Stimulated activated CD4-positive, alpha-beta T cell treated with anti-CD3 and anti-CD28 coated beads, Interleukin-12 subunit alpha, Interleukin-12 subunit beta, amount 100 ng/mL, for 24 hours (primary cell): ENCODE measurements at regions not wholly inside any gene's neighbourhood (a gene's known extent, or its start where the extent isn't known, plus 50 kb on each side); places are given as distances from the start of the nearest gene placed in this dataset.

Experiments used
- DNase-seq, 2 experiments: peaks; one replicate each; pipeline ENCODE4 v3.0.0-alpha.2; 2020; ENCODE audit warnings: low read depth in 2 of 2

DNA sequence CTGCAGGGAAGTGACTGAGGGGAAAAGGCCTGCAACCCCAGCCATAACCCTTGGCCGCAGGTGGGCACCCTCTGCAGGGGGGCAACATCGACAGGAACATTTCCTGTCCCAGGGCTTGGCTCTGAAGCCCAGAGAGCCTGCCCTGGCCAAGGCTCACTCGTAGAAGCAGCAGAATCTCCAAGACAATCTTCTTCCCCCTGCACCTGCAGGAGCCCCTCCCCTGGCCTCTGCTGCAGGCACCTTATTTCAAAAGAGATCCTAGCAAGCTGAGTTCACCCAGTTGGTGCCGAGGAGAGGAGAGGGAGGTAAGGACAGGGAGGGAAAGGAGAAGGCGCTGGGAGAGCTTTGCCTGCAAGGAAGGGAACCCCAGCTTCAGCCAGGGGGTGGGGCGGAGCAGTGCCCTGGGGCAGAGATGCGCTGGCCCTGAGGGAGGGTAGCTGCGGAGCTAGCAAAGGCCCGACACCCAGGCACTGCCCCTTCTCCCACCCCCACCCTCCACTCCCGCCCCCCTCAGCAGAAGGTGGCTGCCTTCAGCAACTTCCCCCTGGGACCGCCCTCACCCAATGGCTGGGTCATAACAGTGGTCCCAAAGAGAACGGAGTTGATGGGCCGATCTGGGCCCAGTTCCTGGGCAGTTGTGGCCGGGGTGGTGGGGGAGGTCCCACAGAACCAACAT, 104.3 kb upstream of the TNRC6C start:
- no peak for DNase-seq

DNA sequence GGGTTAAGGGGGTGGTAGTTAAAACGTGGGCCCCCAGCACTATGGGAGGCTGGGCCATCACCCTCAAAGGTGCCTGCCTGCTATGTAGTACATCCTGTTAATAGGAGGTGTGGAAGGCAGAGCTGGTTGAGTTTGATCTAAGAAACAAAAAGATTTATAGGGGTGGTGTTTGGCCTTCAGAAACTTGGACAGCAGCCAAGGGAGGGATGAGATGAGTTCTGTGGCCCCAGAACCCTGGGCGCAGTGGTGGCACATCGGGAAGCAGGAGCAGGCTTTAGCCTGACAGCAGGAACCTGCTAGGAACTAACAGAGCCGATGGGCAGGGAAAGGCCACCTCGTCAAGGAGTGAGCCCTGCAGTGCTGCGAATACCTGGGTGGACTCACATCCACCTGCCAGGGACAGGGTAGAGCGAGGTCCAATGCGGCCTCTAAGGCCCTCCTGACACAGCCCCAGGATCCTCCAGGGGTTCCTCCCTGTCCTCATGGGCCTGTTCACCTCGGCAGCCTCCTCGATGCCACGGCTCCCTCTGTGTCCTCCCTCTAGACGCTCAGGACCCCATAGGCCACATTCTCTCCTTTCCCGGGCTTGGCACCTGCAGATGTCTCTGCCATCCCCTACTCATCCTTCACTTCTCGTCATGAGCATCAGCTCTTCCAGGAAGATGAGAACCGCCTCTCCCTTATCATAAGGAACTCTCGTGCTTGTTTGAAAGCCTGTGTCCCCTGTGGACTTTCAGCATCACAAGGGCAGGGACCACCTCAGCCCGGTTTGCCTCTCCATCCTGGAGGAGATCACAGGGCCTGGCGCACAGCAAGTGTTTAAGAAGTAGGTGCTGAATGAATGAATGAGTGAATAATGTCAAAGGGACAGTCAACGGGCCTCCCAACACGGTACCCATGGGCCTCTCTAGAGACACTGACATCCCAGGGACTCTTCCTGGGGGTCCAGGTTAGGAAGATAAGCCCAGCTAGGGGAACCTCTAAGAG, 103.5 kb upstream of the TNRC6C start:
- no peak for DNase-seq

DNA sequence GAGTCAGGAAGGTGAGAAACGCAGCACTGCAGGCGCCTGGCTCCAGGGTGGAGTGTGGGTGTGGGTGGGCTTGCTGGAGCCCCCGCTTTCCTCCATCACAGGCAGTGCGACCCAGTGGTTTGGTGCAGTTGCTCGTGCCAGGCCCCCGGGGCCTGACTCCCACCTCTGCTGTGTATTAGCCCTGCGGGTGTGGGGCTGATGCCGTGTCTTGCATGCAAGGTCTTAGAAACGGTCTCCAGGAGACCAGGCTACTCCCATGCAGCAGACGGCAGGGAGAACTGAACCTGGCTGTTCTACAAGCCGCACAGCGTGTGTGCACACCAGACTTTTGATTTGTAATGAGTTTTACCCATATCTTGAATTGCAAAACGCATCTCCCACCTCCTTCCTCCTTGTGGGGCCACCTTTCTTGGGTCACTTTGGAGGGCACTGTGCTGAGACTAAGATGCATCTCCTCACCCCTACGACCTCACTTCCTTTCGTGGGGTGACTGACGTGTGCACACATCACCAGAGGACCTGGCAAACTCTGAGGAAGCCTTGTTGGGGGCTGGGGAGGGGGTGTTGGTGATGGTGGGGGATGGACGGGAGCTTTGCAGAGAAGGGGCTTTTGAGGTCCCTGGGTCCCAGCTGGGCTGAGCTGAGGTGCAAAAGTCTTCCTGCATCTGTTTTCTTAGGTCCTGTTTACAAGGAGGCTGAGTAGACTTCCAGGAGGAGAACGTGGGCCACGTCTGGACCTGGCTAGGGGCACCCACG, 101.8 kb upstream of the TNRC6C start:
- DNase-seq = no peak

DNA sequence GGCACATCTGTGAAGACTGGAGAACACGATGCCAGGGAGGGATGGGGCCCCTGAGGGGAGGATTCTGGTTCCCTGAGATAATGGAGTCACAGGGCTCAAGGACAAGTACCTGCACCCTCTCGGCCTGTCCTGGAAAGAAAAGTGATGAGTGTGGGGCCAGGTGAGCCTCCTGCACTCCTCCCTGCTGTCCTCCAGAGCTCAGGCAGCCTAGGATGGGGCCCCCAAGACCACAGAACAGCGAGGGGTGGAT, 101.3 kb upstream of the TNRC6C start:
- DNase-seq = no peak

DNA sequence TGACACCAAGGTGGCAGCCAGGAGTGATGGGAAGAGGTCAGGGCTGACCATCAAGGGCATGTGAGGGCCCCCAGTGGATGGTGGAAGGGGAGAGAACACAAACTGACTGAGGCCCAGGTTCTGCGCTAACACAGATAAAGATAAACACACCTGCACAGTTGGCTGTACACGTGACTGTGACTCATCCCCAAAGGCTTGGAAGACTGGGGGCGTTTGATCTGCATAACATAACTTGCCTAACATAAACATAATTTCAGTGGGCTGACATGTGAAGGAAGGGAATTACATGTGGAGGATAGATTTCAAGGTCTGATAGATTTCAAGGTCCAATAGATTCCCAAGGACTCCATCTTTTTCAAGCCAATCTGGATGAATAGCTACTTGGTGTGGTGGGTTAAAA, 100.9 kb upstream of the TNRC6C start:
- DNase-seq = no peak

DNA sequence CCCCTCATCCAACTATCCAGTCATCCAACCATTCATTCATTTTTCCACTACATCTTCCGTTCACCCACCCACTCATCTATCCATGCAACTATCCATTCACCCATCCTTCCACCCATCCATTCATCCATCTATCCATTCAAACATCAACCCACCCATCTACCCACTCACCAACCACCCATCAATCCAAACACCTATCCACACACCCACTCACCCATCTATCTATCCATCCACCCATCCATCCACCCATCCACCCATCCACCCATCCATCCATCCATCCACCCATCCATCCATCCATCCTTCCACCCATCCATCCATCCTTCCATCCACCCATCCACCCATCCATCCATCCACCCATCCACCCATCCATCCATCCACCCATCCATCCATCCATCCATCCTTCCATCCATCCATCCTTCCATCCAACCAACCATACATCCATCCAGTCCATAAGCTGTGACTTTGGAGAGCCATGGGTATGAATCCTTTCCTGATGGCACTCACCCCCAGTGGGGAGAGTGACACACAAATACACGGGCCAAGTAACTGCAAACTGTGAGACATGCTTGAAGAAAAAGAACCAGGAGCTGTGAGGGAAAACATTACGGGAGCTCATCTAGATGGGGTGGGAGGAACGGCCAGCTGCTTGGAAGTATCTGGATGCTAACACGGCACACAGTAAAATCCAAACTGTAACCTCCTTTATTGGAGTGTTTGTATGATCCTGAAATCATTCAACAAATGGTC, 100.0 kb upstream of the TNRC6C start:
- no peak for DNase-seq

DNA sequence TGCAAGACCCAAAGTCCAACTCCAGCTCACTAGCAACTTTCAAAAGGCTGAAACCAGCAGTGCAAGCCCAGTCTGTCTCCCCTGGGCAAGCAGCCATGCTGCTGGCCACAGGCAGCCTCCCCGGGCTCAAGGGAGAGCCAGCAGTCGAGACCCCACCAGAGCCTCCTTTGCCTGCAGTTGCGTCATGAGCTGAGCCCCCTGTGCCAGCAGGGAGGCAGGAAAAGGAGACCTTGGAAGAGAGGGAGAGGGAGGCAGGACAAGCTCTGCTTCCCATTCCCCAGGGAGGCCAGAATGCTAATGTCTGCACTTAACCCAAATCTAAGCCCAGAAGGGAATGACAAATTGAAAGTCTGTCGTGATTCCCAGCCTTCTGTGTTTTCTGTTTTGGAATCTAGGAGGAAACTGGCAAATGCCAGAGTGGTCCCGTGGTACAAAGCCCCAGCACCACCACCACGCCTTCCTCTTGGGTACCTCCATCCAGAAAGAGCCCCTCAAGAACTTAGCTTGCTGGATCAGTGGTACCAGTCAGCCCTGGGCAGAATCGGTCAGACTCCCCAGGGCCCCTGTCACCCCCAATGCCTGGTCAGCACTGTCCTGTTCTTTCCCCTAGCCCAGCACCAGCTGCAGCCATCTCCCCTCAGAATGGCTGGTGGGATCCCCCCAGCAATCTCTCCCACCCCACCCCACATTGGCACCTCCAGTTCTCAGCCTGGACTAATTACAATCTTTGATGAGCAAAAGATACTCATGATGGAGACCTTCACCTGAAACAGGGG, 99.3 kb upstream of the TNRC6C start:
- no peak for DNase-seq

DNA sequence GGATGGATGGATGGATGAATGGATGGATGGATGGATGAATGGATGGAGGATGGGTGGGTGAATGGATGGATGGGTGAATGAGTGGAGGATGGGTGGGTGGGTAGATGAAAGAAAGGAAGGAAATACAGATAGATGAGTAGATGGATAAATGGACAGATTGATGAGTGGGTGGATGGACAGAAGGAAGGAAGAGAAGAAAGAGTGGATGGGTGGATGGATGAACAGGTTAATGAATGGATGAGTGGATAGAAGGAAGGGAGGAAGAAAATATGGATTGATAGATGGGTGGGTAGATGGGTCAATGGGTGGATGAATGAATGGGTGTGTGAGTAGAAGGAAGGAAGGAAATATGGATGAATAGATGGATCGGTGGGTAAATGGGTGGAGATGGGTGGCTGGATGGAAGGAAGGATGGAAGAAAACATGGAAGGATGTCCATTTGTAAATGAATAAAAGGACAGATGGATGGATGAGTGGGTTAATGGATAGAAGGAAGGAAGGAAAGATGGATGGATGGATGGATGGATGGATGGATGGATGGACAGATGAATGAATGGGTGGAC, 97.3 kb upstream of the TNRC6C start:
- DNase-seq = no peak

DNA sequence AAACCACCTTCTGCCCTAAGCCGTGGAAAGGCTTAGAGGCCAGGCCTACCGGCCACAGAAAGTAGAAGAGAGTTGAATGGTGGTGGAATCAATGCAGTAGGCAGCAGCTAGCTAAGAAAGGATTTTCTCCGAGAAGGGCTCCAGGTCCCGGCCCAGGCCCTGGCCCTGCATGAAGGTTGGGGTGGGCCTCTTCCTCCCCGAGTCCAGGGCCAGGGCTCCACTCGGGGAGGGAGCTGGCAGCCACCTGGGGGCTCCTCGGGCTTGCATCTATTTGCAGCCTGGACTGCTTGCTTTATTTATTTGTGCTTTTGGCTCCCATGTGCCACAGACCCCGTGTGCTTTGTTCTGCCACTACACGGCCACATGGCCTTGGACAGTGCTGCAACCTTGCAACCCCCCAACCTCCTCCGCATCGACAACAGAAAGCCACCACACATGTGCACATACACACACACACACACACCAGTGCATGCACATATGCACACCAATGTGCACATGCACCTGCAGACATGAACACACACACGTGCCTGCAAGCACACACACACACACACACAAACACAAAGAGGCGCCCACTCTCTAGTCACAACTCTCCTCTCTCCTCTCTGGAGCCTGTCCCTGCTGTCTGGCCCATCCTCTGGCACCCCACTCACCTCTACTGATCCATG, 96.4 kb upstream of the TNRC6C start:
- no peak for DNase-seq

DNA sequence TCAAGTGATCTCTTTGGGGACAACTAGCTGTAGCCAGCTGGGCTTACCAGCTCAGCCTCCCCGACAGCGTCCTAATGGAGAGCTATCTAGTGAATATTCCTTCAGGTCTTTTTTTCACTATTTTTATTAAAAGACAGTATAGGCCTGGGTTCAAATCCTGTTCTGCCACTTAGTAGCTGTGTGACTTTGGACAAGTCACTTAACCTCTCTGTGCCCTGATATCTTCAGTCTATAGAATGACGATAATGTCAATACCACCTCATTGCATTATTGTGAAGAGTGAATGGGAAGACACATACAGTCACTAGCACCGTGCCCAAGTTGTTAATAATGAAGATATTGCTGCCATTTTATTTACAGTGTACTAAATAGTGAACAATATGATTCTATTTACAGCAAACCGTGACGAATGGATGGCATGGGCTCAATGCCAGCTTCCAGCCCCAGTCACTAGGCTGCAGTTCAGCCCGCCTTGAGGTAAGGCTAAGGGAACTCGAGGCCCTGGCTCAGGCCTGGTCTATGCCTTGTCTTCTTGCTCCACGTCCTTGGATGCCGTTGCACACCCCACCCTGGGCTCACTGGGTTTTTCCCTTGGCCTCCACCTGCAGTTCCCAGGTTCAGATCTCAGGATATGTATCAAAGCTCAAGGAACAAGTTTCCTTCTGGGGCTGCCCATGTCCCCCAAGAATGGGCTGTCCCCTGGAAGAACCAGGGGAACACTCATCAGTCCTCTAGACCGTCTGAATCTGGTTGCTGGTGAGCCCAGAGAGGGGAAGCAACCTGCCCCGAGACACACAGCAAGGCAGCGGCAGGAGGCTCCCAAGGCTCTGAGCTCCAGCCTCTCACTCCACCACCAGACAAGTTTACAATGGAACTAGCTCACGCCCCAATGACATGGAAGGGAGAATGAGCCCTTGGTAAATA, 95.4 kb upstream of the TNRC6C start:
- no peak for DNase-seq

DNA sequence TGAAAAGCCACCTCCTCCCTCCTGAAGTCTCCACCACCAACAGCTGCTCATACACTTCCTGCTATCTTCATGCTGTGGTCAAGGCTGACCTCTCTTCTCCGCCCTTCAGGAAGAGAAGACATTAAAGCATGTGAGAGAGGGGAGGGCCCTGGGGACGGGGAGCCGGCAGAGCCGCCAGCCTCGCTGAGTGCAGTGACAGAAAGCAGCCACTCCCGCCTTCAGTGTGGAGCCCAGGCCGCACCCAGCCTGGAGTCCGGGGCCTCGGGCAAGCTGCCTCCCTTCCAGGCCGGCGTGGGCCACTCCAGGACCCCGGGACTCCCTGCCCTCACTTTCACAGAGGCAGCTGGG, 94.7 kb upstream of the TNRC6C start:
- no peak for DNase-seq

DNA sequence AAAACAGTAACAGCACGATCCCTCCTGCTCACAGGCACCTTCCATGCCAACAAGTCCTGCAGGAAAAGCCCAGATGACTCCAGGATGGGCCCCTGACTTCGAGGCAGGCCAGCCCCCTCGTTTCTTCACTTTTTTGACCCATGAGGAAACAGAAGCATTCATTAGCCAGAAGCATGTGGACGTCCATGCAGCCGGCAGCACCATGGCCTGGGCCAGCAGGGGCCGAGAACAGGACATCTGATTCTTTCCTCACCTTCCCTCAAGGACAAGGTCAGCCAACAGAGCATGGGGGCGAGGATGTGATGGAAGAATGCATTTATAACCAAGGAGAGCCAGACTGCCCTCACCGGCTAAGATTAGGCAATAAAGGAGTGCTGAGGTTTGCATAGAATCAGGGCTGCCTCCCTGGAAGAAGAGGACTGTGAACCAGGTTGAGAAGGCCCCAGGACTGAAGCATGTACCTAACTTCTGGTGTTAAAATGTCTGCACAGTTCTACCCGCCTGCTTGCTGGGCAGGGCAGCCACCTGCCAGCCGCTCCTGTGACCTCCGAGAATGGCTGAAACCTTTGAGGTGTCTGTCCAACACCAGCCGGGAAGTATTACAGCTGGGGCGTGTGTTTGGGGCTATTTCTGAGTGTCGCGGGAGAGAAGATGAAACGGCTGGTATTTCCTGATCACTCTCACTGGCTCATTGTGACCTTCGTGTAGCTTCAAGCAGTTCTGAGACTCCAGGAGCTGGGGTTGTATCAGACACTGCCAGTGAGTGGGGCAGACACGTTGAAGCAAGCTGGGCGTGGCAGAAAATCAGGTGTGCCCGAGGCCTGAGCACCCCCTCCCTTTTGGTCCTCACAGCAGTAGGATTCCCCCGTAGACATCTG, 94.0 kb upstream of the TNRC6C start:
- no peak for DNase-seq

DNA sequence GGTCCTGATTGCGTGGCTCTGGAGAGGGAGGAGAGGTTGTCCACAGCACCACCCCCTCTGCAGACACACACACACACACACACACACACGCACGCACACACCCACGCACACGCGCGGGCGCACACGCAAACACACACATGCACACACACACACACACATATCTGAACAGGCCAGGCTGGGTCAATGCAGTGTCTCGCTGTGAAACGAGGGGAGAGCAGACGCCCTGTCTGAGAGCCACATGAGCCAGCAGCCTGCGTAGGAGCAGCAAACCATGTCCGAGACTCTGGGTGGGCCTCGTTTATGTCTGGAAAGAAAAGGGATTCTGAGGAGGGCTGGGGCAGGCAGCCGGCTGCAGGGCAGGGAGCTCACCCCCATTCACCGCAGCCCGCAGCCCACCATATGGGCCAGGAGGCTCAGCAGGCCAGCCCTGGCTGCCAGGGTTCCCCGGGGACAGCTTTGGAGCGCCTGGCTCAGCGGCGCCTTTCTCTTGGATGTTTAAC, 93.3 kb upstream of the TNRC6C start:
- DNase-seq = no peak

DNA sequence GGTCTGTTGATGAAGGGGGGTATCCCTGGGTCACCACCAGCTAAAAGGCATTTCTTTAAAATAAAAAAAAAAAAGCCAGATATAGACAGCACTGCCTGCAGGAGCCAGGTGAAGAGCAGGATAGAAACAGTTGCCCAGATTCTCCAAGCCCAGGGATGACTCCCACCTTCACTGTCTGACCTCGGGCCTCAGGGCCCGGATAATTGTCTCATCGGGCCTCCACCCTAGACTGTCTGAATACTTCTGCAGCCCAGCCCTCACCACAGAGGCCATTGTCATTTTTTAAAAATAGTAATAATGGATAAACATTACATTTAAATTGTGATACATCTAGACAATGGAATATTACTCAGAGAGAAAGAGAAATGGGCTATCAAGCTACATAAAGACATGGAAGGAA, 92.8 kb upstream of the TNRC6C start:
- no peak for DNase-seq

DNA sequence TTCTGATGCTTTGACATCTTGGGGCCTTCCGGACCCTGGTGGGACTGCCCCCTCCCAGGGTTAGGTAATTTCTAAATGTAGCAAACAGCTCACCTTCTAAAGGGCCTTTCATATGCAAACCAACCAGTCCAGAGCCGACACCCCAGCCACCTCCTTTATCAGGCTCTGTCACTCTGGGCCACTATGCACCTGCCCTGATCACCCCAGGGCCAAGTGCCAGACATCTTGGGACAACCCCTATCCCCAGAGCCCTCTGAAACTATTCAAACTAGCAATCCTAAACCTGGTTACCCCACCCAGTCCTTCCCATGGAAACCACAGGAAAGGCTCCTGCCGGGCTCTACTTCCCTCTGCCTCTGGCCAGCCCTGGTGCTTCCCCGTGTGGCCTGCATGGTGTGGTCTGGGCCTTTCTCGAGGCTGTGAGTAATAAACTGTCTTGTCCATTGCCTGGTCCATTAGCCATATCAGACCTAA, 91.2 kb upstream of the TNRC6C start:
- no peak for DNase-seq

DNA sequence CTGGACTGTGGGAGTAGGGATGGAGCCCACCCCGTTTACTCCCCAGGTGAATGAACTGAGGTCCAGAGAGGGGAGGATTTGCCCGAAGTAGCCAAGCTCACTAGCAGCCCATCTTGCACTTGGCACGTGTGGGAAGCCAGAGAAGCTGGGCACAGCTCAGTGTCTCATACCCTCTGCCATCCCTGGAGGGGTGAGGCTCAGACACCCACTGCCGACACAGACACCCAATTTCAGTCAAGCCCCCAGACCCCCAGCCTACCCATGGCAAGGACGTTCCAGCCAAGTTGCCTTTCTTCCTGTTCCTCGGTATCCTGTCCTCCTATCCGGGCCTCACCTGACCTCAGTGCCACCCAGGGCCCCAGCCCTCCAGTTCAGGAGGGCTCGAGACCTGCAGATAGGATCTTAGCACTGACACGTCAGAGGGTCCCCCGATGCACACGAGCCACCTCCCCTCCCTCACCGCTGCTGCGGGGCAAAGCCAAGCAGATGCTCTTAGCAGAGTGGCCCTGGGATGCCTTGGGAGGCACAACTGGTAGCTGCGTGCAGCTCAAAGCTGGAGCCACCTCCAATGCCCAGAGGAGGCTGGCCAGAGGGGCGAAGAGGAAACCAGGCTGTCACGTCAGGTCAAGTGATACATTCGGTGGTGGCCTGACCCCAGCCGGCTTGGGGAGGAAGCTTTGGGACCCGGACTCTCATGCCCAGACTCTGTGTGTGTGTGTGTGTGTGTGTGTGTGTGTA, 90.4 kb upstream of the TNRC6C start:
- no peak for DNase-seq

DNA sequence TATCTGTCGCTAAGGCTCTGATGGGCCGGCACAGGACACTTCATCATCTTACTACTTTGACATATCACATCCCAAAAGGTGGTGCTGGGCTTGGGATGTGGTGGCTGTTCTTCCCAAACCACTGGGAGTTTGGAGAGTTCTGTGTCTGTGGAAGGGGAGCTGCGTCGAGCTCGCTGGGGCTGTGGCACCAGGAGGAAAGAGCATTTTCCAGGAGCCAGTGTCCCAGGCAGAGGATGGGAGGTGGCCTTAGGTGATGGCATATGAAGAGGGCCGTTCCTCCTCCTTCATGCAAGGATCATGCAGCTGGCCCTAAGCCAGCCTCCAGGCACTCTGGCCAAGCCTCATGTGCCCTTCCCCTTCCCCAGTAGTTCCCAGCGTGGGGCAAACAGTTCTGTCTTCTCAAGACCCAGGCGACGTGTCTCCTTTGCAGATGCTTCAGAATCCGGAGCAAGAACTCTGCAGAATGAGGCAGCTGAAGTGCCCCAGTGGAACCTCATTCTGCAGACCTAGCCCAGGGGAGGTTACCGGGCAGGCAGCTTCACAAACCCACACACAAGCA, 89.4 kb upstream of the TNRC6C start:
- no peak for DNase-seq
